ENCODE measurements at regions not wholly inside any gene's neighbourhood (a gene's known extent, or its start where the extent isn't known, plus 50 kb on each side); places are given as distances from the start of the nearest gene placed in this dataset.
"Not testable (repeated sequence)": the region's sequence is repeated elsewhere in the genome, so short reads cannot be mapped to it uniquely, and the experiment has no call there.

- no peaks in the 10 kb centered on the region for H3K27me3 Mint-ChIP-seq
- DNase-seq (no peak), ATAC-seq (no peak)
- no peak overlapping the region for H3K27ac Mint-ChIP-seq
- H3K4me3 Mint-ChIP-seq, result no peak overlapping the region
- H3K9me3 Mint-ChIP-seq, result no peaks in the 10 kb centered on the region
- no peaks in the 10 kb centered on the region for H3K4me1 Mint-ChIP-seq
Observed at GRCh38 chr11:59008947-59009346, 69.7 kb downstream of the GLYATL1 start.

GRCh38 chr11:59009661-59010060 is 70.4 kb downstream of the GLYATL1 start:
- DNase-seq (no peak), ATAC-seq (no peak)
- Mint-ChIP-seq H3K9me3 (no peaks in the 10 kb centered on the region), H3K27ac (no peak overlapping the region), H3K4me1 (no peaks in the 10 kb centered on the region), H3K4me3 (no peak overlapping the region), H3K27me3 (no peaks in the 10 kb centered on the region)

GRCh38 chr11:59010708-59011107 is 71.4 kb downstream of the GLYATL1 start:
- no peak for ATAC-seq
- H3K4me3 Mint-ChIP-seq, result no peak overlapping the region
- no peaks in the 10 kb centered on the region for H3K4me1 Mint-ChIP-seq
- no peak overlapping the region for H3K27ac Mint-ChIP-seq
- H3K9me3 Mint-ChIP-seq, result no peaks in the 10 kb centered on the region
- H3K27me3 Mint-ChIP-seq, result no peaks in the 10 kb centered on the region
- DNase-seq, result no peak

- no peak overlapping the region for H3K27ac Mint-ChIP-seq
Observed at GRCh38 chr11:59011655-59012397, 72.5 kb downstream of the GLYATL1 start.

GRCh38 chr11:59012398-59013265 is 73.3 kb downstream of the GLYATL1 start:
- DNase-seq, result no peak
- no peak overlapping the region for H3K27ac Mint-ChIP-seq
- H3K27me3 Mint-ChIP-seq, result peaks cover 3% of the 10 kb centered on the region
- no peaks in the 10 kb centered on the region for H3K4me1 Mint-ChIP-seq
- ATAC-seq, result no peak
- H3K9me3 Mint-ChIP-seq, result no peaks in the 10 kb centered on the region
- no peak overlapping the region for H3K4me3 Mint-ChIP-seq

More at GRCh38 chr11:59011655-59012397, 72.5 kb downstream of the GLYATL1 start:
- Mint-ChIP-seq H3K27me3 (no peaks in the 10 kb centered on the region), H3K9me3 (no peaks in the 10 kb centered on the region), H3K4me3 (no peak overlapping the region), H3K4me1 (no peaks in the 10 kb centered on the region)
- ATAC-seq (no peak), DNase-seq (no peak)

GRCh38 chr11:59025097-59025496 is 61.0 kb upstream of the GLYATL1B start:
- Mint-ChIP-seq H3K27ac (no peak overlapping the region), H3K4me1 (no peaks in the 10 kb centered on the region), H3K4me3 (no peak overlapping the region), H3K27me3 (peaks cover 17% of the 10 kb centered on the region), H3K9me3 (no peaks in the 10 kb centered on the region)
- ATAC-seq (no peak), DNase-seq (no peak)

- no peak overlapping the region for H3K4me3 Mint-ChIP-seq
- H3K4me1 Mint-ChIP-seq, result no peaks in the 10 kb centered on the region
- no peaks in the 10 kb centered on the region for H3K9me3 Mint-ChIP-seq
- no peak overlapping the region for H3K27ac Mint-ChIP-seq
- DNase-seq, result no peak
- peaks cover 31% of the 10 kb centered on the region for H3K27me3 Mint-ChIP-seq
- no peak for ATAC-seq
Observed at GRCh38 chr11:59028105-59028504, 58.0 kb upstream of the GLYATL1B start.

- H3K4me3 Mint-ChIP-seq, result no peak overlapping the region
- ATAC-seq (no peak), DNase-seq (no peak)
- H3K9me3 Mint-ChIP-seq, result no peaks in the 10 kb centered on the region
- no peaks in the 10 kb centered on the region for H3K4me1 Mint-ChIP-seq
- peaks cover 44% of the 10 kb centered on the region for H3K27me3 Mint-ChIP-seq
- H3K27ac Mint-ChIP-seq, result no peak overlapping the region
Observed at GRCh38 chr11:59029366-59029889, 56.7 kb upstream of the GLYATL1B start.

GRCh38 chr11:59030037-59030436 is 56.1 kb upstream of the GLYATL1B start:
- Mint-ChIP-seq H3K9me3 (no peaks in the 10 kb centered on the region), H3K27ac (no peak overlapping the region), H3K27me3 (peaks cover 50% of the 10 kb centered on the region), H3K4me1 (no peaks in the 10 kb centered on the region), H3K4me3 (no peak overlapping the region)
- DNase-seq (no peak), ATAC-seq (no peak)

- peaks cover 58% of the 10 kb centered on the region for H3K27me3 Mint-ChIP-seq
- not testable (repeated sequence) for H3K27ac Mint-ChIP-seq
Observed at GRCh38 chr11:59031746-59032145, 54.4 kb upstream of the GLYATL1B start.

More at GRCh38 chr11:59031746-59032145, 54.4 kb upstream of the GLYATL1B start:
- ATAC-seq, H3K9me3 Mint-ChIP-seq, H3K4me3 Mint-ChIP-seq, H3K4me1 Mint-ChIP-seq, DNase-seq: not testable (repeated sequence)
